Hematopoietic multipotent progenitor cell treated with erythropoietin and hydrocortisone succinate and interleukin-3 and kit ligand, for 15 days (in vitro differentiated cells): ENCODE measurements at regions not wholly inside any gene's neighbourhood (a gene's known extent, or its start where the extent isn't known, plus 50 kb on each side); places are given as distances from the start of the nearest gene placed in this dataset.

Source experiments
- DNase-seq: peaks from one replicate; pipeline ENCODE4 v3.0.0-alpha.2; 2015; ENCODE audit warnings: low spot score

DNA sequence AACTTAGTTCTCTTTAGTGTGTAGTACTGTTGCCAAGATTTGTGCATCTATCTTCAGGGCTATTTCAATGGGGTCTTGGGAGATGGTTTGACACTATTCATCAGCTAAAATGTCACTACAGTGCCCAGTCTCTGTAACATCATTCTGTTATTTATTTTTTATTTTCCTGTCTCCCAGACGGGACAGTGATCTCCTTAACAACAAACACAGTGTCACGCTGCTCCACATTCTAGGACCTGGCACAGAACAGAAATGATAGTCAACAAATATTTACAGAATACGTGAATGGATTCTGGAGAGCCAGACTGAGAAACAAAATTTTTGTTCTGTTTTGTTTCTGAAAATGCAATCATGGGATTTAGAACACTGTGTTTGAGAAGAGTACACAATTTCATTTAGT, 937.7 kb upstream of the LRRN3 start:
- DNase-seq, result no peak

- DNase-seq, result no peak
Measured at GRCh38 chr7:110156511-110156910, 934.4 kb upstream of the LRRN3 start.

- DNase-seq, result no peak
Measured at GRCh38 chr7:110157631-110158362, 933.1 kb upstream of the LRRN3 start.

- no peak for DNase-seq
Measured at GRCh38 chr7:110168010-110168409, 922.9 kb upstream of the LRRN3 start.

GRCh38 chr7:110170841-110171240, 920.1 kb upstream of the LRRN3 start:
- no peak for DNase-seq

DNA sequence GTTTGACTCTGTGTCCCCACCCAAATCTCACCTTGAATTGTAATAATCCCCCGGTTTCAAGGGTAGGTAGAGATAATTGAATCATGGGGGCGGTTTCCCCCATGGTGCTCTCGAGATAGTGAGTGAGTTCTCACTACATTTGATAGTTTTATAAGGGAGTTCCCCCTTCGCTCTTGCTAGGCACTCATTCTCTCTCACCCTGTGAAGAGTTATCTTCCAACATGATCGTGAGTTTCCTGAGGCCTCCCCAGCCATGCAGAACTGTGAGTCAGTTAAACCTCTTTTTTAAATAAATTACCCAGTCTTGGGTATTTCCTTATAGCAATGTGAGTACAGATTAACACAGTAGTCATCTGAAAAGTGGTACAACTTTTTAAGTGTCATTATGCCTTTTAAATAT, 913.5 kb upstream of the LRRN3 start:
- DNase-seq, result no peak

DNA sequence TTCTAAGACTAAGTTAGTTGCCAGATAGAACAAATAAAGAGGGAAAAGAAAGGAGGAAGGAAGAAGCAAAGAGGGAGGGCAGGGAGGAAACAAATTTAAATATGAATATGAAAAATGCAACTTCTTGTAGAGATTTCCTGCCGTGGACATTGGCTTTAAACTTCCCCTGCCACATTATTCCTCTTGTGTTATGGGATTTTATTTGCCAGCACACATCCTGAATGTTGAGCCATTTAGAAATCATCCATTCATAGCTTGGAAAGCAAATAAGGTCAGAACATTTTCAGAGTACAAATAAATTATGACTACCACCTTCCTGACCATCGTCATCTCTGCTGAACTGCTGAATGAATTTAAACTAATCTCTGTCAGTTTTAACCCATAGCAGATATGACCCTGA, 911.9 kb upstream of the LRRN3 start:
- DNase-seq, result no peak

DNA sequence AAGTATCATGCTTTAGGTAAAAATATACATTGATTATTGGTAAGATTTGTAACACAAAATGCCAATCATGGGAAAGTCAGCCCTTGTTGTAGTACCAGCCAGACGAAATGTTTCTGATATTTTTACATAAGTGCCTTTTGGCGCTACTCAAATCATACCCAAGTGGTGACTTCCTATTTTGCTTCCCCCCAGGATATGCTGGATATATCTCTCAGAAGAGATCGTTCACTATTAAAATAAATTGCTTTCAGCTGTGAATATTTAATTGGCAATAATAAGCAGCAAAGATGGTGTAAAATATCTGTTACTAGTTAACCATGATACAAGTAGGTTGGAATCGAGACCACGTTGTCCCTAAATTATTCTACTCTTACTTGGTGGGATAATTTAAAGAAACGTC, 909.2 kb upstream of the LRRN3 start:
- no peak for DNase-seq

- DNase-seq, result no peak
Measured at GRCh38 chr7:110186334-110186733, 904.6 kb upstream of the LRRN3 start.

DNA sequence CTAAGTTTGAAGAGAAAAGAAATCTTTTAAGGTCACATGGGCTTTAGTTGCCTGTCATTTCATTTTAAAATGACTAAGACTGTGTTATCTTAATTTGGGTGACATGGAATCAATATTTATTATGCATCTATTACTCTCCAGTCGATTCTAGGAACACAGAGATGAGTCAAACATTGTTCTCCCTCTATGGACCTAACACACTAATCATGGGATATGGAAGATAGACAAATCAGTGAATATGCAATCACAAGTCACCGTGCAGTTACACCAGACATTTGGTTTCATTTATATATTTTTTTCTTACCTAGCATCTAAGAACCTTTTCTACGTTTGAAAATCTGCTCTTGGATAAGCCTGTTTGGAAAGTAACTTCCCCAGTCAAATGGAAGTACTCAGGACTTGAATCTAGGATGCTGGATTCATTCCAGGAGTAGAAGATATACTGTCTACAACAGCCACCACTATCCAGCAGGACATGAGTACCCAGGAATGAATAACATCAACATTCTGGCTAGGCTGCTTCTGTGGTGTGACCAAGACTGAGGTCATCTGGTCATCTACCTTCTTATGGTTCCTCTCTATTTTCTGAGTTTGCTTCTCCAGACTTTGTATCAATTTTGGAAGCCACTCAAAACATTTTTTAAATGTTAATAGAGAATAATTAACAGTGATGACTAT, 902.9 kb upstream of the LRRN3 start:
- DNase-seq, result no peak

- DNase-seq, result no peak
Measured at GRCh38 chr7:110204527-110204926, 886.4 kb upstream of the LRRN3 start.

DNA sequence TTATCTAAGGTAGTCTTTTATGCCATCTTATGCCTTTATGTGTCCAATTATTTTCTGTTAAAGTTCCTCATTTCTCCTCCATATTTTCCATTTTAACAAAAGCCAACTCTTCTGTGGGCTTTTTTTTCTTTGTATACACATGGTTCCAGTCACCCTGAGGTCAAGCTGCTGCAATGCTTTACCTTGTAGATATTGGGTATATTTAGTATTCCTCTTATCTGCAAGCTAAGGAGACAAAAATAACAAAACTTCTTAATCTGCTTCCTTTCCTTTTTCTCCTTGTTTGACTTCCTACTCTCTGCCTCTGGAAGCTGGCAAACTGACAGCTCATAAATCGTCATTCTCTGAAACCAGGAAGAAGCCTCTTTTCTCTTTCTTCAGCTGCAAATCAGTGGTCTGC, 885.0 kb upstream of the LRRN3 start:
- no peak for DNase-seq

- no peak for DNase-seq
Measured at GRCh38 chr7:110209884-110210283, 881.0 kb upstream of the LRRN3 start.

DNA sequence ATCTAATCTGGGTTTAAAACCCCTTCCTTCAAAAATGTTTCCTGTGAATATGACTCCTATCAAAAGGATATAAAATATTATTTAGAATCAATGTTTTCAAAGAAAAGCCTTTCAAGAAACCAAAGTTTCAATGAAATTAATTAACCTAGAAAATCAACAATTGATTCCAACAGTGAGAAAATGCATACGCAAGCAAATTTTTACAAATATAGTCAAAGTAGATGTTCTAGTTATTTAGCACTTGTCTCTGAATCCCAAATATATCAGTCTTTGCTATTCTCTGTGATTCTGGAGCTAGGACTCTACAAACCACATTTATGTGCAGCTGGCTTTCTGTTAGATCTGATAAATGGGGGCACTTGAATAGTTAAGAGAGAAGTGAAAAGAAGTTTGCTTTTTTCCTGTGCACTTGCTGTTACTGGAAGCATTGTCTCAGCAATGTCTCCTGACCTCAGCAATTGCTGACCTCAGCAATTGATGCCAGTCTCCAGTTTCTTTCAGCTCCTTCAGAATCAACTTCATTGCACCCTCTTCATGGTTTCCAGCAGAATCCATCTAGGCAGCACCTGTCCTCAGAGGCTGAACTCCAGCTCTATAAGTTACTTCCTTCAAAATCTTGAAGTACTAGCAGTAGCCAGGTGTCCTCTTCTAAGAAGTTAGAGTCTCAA, 879.9 kb upstream of the LRRN3 start:
- no peak for DNase-seq

- no peak for DNase-seq
Measured at GRCh38 chr7:110224643-110225042, 866.3 kb upstream of the LRRN3 start.

GRCh38 chr7:110246118-110246517, 844.8 kb upstream of the LRRN3 start:
- DNase-seq, result no peak

GRCh38 chr7:110253093-110253492, 837.8 kb upstream of the LRRN3 start:
- no peak for DNase-seq

DNA sequence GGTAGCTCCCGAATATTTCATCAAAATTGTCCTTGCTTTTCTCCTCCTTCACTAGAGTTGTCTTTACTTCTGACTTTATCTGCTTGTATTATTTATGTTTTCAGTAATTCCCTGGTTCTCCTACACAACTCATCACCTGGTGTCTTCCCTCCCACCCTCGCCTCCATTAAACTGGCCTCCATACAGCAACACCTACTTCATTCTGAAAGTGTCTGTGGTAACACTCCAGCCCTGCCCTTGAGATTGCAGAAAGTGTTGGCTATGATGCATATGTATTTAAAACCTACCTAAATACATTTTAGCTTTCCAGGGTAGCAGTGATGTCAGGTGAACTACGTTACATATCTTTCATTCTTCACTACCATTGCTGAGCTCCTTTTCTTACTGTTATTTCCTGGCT, 833.3 kb upstream of the LRRN3 start:
- DNase-seq, result no peak

DNA sequence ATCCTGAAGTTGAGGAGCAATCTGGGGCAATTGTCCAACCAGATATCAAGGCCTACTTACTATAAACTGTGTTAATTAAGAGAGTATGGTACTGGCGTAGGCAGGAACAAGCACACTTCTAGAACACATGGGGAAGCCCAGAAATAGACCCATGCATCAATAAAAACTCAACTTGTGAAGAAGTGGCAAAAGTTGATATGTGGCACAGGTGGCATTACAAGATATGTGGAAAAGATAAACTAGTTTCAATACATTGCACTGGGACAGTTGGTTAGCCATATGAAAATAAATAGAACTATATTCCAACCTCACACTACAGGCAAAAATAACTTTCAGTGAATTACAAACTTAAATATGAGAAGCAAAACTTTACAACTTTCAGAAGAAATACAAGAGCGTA, 828.7 kb upstream of the LRRN3 start:
- DNase-seq, result no peak

GRCh38 chr7:110264288-110264687, 826.6 kb upstream of the LRRN3 start:
- no peak for DNase-seq

DNA sequence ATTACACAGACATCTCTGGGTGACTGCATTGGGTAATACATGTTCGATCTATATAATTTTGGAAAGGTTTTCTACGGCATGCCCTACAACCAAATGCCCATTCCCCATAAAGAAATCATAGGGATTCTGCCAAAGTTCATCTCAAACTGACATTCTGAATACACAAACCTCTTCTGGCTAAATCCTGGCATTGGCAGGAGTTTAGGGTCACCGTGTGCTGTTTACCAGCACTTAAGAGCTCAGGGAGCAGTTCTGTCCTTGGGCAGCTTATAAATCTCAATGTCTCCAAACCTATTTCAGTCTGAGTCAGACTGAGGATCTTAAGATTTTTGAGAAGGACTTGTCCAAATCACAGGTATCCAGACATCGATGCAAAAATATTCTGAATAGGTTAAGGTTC, 809.6 kb upstream of the LRRN3 start:
- no peak for DNase-seq

GRCh38 chr7:110283056-110283455, 807.9 kb upstream of the LRRN3 start:
- no peak for DNase-seq

DNA sequence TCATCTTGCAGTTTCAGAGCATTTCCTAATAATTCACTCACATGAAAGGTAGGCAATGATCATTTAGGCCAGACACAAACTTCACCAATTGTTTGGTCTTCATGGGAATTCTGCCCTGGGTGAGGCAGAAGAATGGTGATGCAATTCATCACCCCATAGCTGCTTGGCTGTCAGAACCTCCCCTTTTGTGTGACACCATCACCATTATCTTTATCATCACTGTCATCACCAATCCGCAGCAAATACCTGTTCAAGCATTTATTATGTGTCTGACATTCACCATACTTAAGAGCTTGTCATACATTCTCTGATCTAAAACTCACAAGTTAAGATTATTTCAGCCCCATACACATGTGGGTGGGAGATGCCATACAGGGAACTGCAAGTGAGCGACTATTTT, 799.5 kb upstream of the LRRN3 start:
- no peak for DNase-seq
